Ishikawa (cell line): ENCODE measurements at regions not wholly inside any gene's neighbourhood (a gene's known extent, or its start where the extent isn't known, plus 50 kb on each side); places are given as distances from the start of the nearest gene placed in this dataset.

Source experiments
- CEBPB ChIP-seq: IDR thresholded peaks from 2 replicates; pipeline ENCODE4 v1.6.1; 2012
- CREB1 ChIP-seq: IDR thresholded peaks from 2 replicates; pipeline ENCODE4 v1.6.1; 2012; ENCODE audit warnings: low read depth
- EGR1 ChIP-seq: IDR thresholded peaks from 2 replicates; pipeline ENCODE4 v1.6.1; 2012
- EP300 ChIP-seq: IDR thresholded peaks from 2 replicates; pipeline ENCODE4 v1.6.1; 2012; ENCODE audit warnings: borderline replicate concordance
- FOXM1 ChIP-seq: IDR thresholded peaks from 2 replicates; pipeline ENCODE4 v1.6.1; 2012; ENCODE audit warnings: low read depth, borderline replicate concordance
- MAX ChIP-seq: IDR thresholded peaks from 2 replicates; pipeline ENCODE4 v1.6.1; 2012
- NFIC ChIP-seq: IDR thresholded peaks from 2 replicates; pipeline ENCODE4 v1.6.1; 2012
- RAD21 ChIP-seq: IDR thresholded peaks from 2 replicates; pipeline ENCODE4 v1.6.1; 2012; ENCODE audit warnings: low read depth
- REST ChIP-seq: IDR thresholded peaks from 2 replicates; pipeline ENCODE4 v1.6.1; 2012; ENCODE audit warnings: low read depth, mild to moderate bottlenecking
- TAF1 ChIP-seq: IDR thresholded peaks from 2 replicates; pipeline ENCODE4 v1.6.1; 2012; ENCODE audit warnings: low read depth, mild to moderate bottlenecking
- TCF12 ChIP-seq: IDR thresholded peaks from 2 replicates; pipeline ENCODE4 v1.6.1; 2012; ENCODE audit warnings: low read depth
- TEAD4 ChIP-seq: IDR thresholded peaks from 2 replicates; pipeline ENCODE4 v1.6.1; 2012
- USF1 ChIP-seq: IDR thresholded peaks from 2 replicates; pipeline ENCODE4 v1.6.1; 2012
- YY1 ChIP-seq: IDR thresholded peaks from 2 replicates; pipeline ENCODE4 v1.6.1; 2012; ENCODE audit warnings: low read depth
- ZBTB7A ChIP-seq: IDR thresholded peaks from 2 replicates; pipeline ENCODE4 v1.6.1; 2012; ENCODE audit warnings: low read depth

GRCh38 chr11:21794306-21794705 lies 398.6 kb upstream of the ANO5 start:
- TF ChIP-seq CREB1 (no peak), MAX (no peak), CEBPB (no peak), TAF1 (no peak), TEAD4 (no peak), RAD21 (no peak), TCF12 (no peak), EP300 (no peak), NFIC (no peak), EGR1 (no peak), REST (no peak), USF1 (no peak), FOXM1 (no peak), ZBTB7A (no peak), YY1 (no peak)

- TF ChIP-seq CEBPB = no peak
- TF ChIP-seq TEAD4 = no peak
- TF ChIP-seq CREB1 = no peak
- TF ChIP-seq TCF12 = no peak
- no peak for TF ChIP-seq RAD21
- TF ChIP-seq TAF1 = no peak
- TF ChIP-seq NFIC = no peak
- TF ChIP-seq MAX = no peak
Observed at GRCh38 chr11:21798216-21798615, 394.7 kb upstream of the ANO5 start.

GRCh38 chr11:21806508-21806907 lies 386.4 kb upstream of the ANO5 start:
- TF ChIP-seq ZBTB7A (no peak), TAF1 (no peak), RAD21 (no peak), TCF12 (no peak), TEAD4 (no peak), EP300 (no peak), FOXM1 (no peak), MAX (no peak), YY1 (no peak), NFIC (no peak)

GRCh38 chr11:21806947-21807346 lies 385.9 kb upstream of the ANO5 start:
- TF ChIP-seq TEAD4 = no peak
- TF ChIP-seq CEBPB = no peak
- TF ChIP-seq CREB1 = no peak
- no peak for TF ChIP-seq RAD21
- TF ChIP-seq ZBTB7A = no peak
- no peak for TF ChIP-seq REST
- no peak for TF ChIP-seq TAF1
- TF ChIP-seq MAX = no peak
- no peak for TF ChIP-seq EP300
- no peak for TF ChIP-seq USF1
- TF ChIP-seq TCF12 = no peak
- no peak for TF ChIP-seq YY1
- no peak for TF ChIP-seq FOXM1
- TF ChIP-seq NFIC = no peak
- no peak for TF ChIP-seq EGR1

GRCh38 chr11:21807350-21807749 lies 385.5 kb upstream of the ANO5 start:
- TF ChIP-seq CEBPB = no peak
- TF ChIP-seq CREB1 = no peak
- no peak for TF ChIP-seq REST
- no peak for TF ChIP-seq TEAD4
- no peak for TF ChIP-seq NFIC
- TF ChIP-seq RAD21 = no peak
- TF ChIP-seq MAX = no peak
- TF ChIP-seq TCF12 = no peak
